ENCODE measurements at regions not wholly inside any gene's neighbourhood (a gene's known extent, or its start where the extent isn't known, plus 50 kb on each side); places are given as distances from the start of the nearest gene placed in this dataset.

- Histone ChIP-seq H3K9me3 (replicated peaks) (no peaks in the 10 kb centered on the region), H3K36me3 (no peaks in the 10 kb centered on the region), H3K27ac (replicated peaks) (no peak overlapping the region), H3K4me1 (no peaks in the 10 kb centered on the region), H3K4me3 (no peak overlapping the region), H3K27me3 (ENCODE audit: low read depth) (peaks cover 30% of the 10 kb centered on the region)
- no peak for TF ChIP-seq CTCF (IDR thresholded peaks at IDR 0.05; ENCODE audit: borderline replicate concordance)
- DNase-seq: no peak
- intact Hi-C loops (cut with micrococcal nuclease): no loop called here
These were observed 167.9 kb downstream of the CCT6B start for GRCh38 chr17:34793231-34793908.

GRCh38 chr17:34788696-34789095, 172.6 kb downstream of the CCT6B start:
- Histone ChIP-seq H3K27me3 (ENCODE audit: low read depth) (peaks cover 25% of the 10 kb centered on the region), H3K27ac (replicated peaks) (no peak overlapping the region), H3K36me3 (no peaks in the 10 kb centered on the region), H3K9me3 (replicated peaks) (no peaks in the 10 kb centered on the region), H3K4me3 (no peak overlapping the region), H3K4me1 (no peaks in the 10 kb centered on the region)
- TF ChIP-seq CTCF (IDR thresholded peaks at IDR 0.05; ENCODE audit: borderline replicate concordance): no peak
- no peak for DNase-seq
- intact Hi-C loops (cut with micrococcal nuclease): no loop called here

GRCh38 chr17:34784526-34784925, 176.7 kb downstream of the CCT6B start:
- no peak for TF ChIP-seq CTCF (IDR thresholded peaks at IDR 0.05; ENCODE audit: borderline replicate concordance)
- Histone ChIP-seq H3K9me3 (replicated peaks) (peaks cover 16% of the 10 kb centered on the region), H3K4me1 (no peaks in the 10 kb centered on the region), H3K36me3 (no peaks in the 10 kb centered on the region), H3K27me3 (ENCODE audit: low read depth) (peaks cover 17% of the 10 kb centered on the region), H3K4me3 (no peak overlapping the region), H3K27ac (replicated peaks) (no peak overlapping the region)
- intact Hi-C loops (cut with micrococcal nuclease): no loop called here
- no peak for DNase-seq

GRCh38 chr17:34782271-34782670, 179.0 kb downstream of the CCT6B start:
- Histone ChIP-seq H3K36me3 (no peaks in the 10 kb centered on the region), H3K27me3 (ENCODE audit: low read depth) (peaks cover 32% of the 10 kb centered on the region), H3K4me1 (no peaks in the 10 kb centered on the region), H3K27ac (replicated peaks) (no peak overlapping the region), H3K9me3 (replicated peaks) (peaks cover 16% of the 10 kb centered on the region), H3K4me3 (no peak overlapping the region)
- intact Hi-C loops (cut with micrococcal nuclease): no loop called here
- TF ChIP-seq CTCF (IDR thresholded peaks at IDR 0.05; ENCODE audit: borderline replicate concordance): no peak
- DNase-seq: no peak

GRCh38 chr17:34781571-34782108, 179.6 kb downstream of the CCT6B start:
- intact Hi-C loops (cut with micrococcal nuclease): no loop called here
- TF ChIP-seq CTCF (IDR thresholded peaks at IDR 0.05; ENCODE audit: borderline replicate concordance): no peak
- peaks cover 16% of the 10 kb centered on the region for H3K9me3 ChIP-seq (replicated peaks)
- no peak overlapping the region for H3K4me3 ChIP-seq
- no peak for DNase-seq
- peaks cover 38% of the 10 kb centered on the region for H3K27me3 ChIP-seq (ENCODE audit: low read depth)
- H3K27ac ChIP-seq (replicated peaks): no peak overlapping the region
- no peaks in the 10 kb centered on the region for H3K4me1 ChIP-seq
- H3K36me3 ChIP-seq: no peaks in the 10 kb centered on the region
